GM21723 (cell line): ENCODE measurements at regions not wholly inside any gene's neighbourhood (a gene's known extent, or its start where the extent isn't known, plus 50 kb on each side); places are given as distances from the start of the nearest gene placed in this dataset.
A peak's percentile ranks its signal among the peaks of the same experiment; 100 is the strongest.

Experiments used
- ATAC-seq: cut with Tn5 transposase; IDR thresholded peaks from one replicate; pipeline ENCODE4 v1.9.1; 2021; ENCODE audit warnings: mild to moderate bottlenecking, moderate library complexity; ENCODE audit not compliant: unreplicated experiment

DNA sequence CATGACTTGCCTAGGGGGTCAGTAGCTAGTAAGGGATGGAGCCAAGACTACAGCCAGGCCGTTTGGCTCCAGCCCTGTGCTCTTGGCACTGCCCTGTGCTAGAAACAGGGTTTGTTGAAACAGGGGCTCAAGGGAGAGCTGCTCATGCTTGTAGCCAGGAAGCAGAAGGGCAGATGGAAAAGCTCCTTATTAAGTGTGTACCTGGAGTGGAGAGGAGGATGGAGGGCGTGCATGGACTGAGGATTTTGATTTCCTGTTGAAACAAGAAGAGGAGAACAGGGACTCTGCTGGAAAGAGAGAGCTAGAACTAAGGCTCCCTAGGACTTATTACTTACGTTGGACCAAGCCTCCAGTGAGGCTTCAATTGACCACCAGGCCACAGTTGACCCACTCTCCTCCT lies 363.0 kb downstream of the MID1IP1 start:
- ATAC-seq = no peak

DNA sequence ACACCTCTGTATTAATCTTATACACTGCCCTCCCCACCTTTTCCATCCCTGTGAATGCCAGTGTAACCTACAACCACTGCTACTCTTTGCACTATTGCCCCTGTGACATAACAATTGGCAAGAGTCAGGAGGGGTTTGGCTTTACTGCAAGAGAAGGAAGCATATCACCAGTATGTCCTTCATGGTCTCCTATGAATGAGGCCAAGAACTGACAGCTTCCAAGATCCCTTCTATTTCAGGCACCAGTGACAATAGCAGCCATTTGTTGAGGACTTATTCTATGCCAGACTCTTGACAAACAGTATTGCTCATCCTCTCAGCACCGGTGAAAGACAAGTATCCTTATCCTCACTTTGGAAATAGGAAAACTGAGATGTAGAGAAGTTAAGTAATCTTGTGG lies 363.9 kb downstream of the MID1IP1 start:
- ATAC-seq = no peak

DNA sequence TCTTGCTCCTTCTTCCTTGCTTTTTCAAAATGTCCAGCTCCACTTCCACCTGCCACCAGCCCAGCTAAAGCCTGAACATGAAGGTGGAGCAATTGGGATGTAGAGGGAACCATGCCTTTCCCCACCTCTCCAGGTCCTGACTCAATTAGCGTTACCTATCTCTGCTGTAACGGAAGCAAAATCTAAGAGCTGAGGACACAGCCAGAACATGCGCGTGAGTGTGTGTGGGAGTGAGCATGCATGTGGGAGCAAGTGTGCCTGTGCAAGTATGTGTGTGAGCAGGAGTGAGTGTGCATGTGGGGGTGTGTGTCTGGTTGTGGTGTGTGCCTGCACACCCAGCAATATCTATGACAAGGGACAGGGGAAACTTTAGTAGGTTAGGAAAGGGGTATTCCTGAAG lies 364.5 kb downstream of the MID1IP1 start:
- ATAC-seq = no peak

DNA sequence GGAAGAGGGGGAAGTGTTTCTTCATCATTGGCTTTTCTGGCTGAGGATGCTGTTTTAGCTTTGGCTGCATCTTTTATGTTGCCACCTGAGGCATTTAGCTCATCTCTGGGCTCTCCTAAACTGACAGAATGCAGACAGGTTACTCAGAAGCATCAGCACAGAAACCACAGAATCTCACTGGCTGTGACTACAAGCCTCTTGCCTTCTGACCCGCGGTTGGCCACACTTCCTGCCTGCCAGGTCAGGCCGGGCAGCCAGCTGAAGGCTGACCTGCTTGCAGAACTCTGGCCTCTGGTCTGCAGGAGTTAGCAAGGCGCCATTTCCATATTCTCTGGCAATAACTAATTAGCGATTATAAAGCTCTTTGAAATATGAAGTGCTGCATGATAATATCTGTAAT lies 366.5 kb downstream of the MID1IP1 start:
- ATAC-seq = peak; percentile 65

DNA sequence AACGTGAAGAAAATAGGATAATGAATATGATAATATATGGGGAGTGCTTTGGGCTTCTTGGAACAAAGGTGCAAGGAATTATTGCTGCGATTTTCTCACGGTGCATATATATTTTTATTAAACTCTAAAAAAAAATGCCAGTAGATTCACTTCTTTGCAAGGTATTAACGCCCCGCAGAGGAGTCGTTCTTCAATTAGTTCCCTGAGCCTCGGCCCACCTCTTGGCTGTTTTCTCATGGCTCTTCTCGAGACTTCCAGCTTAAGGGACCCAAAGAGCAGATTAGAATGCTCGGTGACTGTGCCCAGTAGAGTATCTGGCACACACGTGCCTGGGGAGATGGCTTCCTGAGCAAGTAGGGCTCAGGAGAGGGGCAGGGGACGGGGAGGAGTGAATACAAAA lies 367.4 kb downstream of the MID1IP1 start:
- ATAC-seq = no peak

DNA sequence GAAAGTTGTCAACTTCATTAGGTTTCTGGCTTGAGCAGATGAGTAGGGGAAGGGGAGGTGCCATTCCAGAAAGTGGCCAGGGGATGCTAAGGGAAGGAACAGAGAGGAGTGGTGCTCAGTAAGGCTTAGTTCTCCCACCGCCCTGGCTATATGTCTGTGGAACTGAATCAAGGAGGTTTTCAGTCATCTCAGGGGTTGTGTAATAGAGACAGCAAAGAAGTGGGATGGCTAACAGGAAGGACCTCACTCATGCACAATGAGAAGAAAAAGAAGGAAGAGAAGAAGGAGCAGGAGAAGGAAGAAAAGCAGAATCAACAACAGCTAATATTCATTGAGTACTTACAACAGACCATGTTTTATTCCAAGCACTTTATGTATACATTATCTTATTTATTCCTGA lies 368.7 kb downstream of the MID1IP1 start:
- no peak for ATAC-seq

DNA sequence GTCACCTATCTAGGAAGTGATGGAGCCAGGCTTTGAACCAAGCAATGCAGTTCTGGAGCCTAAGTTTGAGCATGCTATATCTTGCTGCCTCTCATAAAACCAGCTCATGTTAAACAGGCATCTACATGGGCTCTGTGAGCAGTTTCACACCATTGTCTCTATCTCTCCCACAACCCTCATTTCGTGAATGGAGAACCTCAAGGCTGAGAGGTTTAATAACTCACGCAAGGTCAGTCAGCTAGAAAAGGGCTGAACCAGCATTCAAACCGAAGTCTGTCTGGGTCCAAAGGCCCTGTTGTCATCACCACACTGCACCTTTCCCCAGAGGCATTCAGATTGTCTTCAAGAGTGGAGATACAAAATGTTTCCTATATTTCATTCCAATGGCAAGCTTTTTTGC lies 369.2 kb downstream of the MID1IP1 start:
- ATAC-seq = no peak

DNA sequence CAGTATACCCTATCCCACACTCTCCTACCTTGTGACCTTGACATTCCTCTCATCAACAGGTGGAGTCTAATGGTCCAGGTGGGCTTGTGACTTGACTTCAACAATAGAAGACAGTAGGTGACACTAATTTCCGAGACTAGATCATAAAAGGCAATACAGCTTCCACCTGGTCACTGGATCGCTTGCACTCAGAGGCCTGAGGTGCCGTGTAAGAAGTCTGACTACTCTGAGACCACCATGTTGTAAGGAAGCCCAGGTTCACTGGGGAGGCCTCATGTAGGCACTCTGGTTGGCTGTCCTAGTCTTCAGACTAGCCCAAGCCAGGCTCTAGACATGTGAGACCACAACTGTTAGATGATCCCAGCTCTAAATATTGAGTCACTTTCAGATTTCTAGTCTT lies 370.4 kb downstream of the MID1IP1 start:
- ATAC-seq = no peak

DNA sequence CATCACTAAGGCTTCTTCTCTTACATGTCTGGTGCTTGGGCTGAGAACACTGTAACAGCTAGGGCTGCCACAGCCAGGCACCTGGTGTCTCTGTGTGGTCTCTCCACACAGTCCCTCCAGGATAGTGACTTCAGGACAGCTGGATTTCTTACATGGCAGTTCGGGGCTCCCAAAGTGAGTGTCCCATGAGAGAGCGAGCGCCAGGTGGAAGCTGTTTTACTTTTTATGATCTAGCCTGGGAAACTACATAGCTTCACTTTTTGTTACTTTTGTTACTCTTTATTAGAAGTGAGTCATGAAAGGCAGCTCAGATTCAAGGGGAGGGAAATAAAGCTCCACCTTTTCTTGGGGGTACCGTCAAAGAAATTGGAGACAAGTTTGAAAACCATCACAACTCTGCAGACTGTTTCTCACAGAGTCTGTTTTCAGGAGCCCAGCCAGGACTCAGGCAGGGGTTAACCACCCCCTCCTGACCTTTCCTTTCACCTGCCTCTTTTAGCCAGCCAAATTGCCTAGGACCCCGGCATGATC lies 373.0 kb downstream of the MID1IP1 start:
- no peak for ATAC-seq

DNA sequence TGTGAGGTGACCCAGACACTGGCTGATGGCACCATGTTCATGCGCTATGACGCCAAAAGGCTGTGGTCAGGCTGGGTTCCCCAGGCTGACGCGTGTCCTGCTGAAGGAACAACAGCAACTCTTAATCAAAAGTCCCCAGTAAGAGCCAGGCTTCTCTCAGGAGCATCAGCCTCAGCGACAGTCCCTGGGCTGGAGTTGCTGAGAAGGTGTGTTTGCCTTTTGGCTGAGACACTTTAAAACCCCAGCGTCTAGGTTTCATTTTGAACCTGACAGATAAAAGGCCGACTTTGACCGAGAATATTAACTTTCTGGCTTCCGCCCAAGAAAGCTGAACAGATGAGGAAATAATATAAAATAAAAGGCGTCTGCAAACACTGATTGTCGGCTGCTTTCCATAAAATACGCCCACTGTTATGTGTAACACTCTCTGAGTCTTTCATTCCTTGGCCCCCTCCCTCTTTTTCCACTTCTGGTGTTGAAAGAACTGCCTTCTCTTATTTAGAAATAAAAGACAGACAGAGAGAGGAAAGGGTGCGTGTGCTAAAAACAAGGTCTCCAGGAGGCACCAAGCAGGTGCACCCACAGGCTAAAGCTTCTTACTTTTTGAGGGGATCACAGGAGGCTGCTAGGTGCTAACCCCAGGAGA lies 373.6 kb downstream of the MID1IP1 start:
- no peak for ATAC-seq

DNA sequence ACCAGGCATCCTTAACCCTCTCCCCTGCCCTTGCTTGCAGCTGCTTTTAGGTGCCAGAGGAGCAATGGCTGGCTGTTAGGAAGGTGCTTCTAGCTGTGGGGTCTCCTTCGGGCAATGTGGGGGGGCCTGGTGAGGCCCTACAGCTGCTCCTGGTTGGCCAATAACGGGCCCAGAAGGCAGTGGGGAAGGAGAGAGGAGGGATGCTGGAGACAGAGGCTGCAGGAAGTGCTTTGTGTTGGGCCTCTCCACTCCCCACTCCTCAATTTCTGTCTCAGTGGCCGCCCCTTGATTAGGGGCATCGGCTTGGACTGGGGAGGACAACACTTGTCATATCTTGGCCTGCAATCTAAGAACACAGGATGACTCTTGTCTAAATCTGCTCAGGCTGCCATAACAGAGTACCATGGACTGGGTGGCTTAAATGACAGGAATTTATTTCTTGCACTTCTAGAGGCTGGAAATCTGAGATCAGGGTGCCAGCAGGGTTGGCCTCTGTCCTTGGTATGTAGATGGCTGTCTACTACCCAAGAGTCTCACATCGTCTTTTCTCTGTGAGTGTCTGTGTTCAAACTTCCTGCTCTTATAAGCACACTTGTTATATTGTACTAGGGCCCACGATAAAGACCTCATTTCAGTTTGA lies 374.3 kb downstream of the MID1IP1 start:
- ATAC-seq = no peak

DNA sequence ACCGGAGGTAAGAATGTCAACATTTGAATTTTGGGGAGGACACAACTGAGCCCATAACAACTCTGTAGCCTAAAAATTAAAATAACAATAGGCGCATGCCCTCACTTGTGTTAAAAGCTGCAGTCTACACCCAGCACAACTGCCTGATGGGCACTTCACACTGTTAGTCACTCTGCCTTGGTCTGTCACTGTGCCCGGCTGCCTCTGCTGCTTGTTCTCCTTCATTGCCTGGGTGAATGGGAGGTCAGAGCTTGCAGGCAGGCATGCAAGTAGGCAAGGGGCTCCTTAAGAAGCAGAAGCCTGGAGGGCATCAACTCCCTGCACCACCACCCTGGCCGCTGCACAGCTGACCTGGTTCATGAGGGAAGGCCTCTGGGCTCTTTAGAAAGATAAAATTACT lies 374.8 kb downstream of the MID1IP1 start:
- no peak for ATAC-seq

DNA sequence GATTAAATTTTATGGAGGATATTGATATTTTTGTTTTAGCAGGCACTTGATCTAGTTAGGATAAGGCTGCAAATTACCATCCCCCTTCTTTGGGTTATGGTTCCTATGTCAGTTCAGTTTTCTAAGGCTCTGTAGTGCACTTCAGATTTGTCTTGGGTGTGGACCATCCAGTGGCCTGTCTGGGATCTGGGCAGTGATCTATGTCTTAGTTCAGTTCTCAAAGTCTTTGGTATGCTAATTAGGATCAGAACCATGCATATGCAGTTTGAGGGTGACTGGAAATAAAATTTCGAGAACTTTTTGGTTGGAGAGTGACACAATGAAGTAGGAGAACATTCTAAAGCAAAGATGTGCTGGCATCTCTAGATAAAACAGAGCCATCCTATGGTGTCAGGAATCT lies 388.2 kb downstream of the MID1IP1 start:
- no peak for ATAC-seq

DNA sequence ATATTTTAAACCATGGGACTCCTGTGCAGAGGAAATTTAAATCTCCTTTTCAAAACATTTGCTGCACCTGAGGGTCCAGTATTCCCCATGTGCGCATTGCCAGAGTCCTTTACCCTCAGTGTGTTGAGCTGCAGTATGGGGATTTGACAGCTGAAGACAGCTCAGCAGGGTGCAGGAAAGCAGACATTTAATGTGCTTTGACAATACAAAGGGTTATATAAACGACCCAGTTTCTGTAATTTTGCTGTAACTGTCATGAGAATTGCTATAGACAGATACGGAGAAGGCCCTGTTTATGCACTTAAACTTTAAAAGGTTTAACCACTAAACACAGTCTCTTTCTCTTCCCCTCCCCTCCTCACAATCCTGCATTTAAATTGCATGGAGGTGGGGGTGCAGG lies 393.4 kb downstream of the MID1IP1 start:
- ATAC-seq = no peak

DNA sequence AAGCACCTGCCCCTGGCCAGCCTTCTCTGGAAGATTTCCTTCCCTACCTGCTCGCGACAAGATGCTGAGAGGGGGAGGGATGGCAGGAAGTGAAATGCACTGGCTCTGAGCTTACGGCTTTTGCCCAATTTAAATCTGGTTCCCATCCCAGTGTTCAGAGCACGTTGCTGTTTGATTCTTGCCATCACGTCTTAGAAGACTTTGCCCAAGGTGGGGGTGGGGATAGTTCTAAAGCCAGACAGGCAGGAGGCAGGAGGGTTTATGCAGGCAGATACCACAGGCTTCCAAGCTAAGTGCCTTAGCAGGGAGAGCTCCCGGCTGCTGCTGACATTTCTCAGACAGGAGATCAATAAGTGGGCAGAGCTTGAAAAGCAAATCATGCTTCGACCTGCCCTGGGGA lies 393.9 kb downstream of the MID1IP1 start:
- ATAC-seq = no peak

DNA sequence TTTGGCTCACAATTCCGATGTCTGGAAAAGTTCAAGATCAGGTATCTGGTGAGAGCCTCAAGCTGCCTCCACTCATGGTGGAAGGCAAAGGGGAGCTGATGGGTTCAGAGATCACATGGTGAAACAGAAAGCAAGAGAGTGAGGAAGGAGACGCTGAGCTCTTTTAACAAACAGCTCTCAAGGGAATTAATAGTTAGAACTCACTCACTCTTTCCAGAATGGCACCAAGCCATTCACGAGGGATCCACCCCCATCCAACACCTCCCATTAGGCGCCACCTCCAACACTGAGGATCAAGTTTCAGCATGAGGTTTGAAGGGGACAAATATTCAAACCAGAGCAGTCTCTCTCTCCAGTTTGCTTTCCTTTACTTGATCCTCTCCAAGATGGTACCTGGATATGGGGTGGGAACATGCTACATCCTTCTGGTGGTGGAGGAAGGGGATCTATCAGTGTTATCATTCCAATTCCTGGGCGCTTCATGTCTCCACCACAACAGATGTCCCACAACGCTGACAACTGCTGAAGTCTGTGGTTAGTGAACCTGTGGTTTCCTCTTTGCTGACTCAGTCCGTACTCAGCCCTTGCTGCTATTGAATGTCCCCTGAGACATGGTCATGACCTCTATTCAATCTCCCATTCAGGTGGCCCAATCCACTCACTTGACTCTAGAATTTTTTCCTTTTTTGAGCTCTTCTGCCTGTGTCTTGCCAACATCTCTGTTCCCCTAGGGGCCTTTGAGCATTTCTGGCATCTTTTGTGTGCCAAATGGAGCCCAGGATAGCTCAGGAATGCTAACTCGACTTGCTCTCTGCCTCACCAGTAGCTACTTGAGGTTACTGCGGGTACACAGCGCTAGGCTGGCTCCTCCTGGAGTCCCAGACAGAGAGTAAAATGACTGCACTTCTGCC lies 395.2 kb downstream of the MID1IP1 start:
- peak; percentile 96 for ATAC-seq

DNA sequence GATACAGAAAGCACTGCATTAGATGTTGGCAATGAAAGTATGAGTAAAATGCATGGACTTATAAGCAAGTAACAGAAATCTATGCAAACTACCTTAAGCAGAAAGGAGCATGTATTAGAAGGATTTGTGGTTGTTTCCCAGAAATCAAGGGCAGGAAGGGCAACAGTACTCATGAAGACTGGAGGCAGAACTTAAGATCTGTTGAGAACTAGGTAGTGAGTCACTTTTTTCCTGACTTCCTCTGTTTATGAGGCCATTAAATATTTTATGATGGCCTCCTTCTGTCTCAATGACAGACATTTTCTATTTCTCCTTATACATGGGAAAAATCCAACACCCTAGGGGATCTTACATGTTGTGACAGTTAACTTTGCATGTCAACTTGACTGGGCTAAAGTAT lies 398.2 kb downstream of the MID1IP1 start:
- ATAC-seq = no peak

DNA sequence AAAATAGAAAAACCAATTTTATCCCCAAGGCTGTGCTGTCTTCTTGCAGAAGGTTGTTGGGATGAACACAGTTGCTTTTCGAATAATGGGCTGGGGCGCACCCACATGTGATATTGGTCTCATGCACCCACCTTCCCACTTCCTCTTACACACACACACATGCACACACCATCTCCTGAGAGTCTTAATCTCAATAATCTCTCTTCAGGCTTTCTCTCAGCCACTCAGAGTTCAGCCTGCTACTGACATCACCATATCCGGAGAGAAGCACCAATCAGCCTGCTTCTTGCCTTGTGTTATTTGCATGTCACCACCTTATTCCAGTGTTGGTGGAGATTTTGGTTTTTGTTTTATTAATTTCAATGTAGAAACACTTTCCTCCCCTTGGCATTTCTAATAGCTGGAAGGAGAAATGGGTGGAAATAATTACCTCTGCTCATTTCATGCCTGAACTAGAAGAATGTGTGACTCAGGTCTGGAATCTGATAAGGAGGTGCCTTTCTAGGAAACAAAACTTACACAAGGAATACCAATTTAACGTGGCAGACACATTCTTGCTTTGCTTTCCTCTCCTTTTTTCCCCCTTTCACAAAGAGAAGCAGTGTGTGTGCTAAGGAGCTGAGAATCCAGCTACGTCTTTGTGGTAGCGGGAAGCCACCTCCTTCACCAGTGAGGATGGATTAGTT lies 400.2 kb downstream of the MID1IP1 start:
- no peak for ATAC-seq

DNA sequence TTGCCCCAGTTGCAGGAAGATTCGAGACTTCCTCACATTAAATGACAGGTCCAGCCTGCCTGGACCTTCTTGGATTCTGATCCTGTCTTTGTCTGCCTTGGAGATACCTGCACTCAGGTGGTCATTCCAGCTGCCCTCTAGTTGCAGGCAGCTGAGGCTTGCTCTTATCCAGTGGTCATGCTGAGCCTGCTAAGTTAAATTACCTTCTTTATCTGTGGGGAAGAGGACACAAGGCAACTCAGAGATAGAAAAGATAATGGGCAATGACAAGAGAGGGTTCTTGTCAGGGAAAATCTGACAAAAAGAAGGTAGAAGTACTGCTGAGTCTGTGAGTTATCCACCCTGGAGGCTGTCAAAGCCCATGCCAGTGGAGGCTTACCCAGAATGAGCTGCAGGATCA lies 401.4 kb downstream of the MID1IP1 start:
- no peak for ATAC-seq

DNA sequence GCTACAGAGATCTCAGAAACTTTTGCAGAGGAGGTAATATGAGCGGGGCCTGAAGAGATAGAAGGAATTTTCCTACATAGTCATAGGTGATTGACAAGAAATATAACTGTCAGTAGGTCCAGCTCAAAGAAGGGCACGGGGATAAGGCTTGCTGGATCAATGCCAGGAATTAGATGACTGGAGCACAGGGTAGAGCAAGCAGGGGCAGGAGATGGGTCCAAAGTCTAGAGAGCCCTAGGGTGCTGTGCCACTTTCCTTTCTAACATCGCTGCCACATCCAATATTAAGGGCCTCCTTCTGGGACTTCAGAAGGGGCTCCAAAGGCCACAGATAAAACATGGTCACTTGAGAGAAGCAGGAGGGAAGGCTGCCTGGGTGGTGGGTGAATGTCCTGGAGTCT lies 402.2 kb downstream of the MID1IP1 start:
- ATAC-seq = no peak

DNA sequence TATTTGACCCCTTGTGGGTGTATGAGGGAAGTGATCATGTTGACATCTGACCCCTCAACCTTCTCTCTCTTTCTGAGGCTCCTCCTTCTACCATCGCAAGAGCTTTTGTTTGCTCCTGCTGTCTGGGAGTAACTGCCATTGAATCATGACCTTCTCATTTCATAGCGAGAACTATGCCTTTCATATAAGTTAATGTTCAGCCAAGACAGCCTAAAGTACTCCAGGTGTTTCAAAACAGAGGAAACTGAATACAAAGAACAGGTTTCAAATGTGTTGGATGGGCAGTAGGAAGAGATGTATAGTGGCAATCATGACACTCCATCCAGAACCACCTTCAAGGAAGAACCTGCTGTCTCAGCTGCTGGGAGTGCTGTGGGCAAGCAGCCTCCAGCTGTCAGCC lies 403.1 kb downstream of the MID1IP1 start:
- ATAC-seq = no peak
